ENCODE measurements at regions not wholly inside any gene's neighbourhood (a gene's known extent, or its start where the extent isn't known, plus 50 kb on each side); places are given as distances from the start of the nearest gene placed in this dataset.

DNA sequence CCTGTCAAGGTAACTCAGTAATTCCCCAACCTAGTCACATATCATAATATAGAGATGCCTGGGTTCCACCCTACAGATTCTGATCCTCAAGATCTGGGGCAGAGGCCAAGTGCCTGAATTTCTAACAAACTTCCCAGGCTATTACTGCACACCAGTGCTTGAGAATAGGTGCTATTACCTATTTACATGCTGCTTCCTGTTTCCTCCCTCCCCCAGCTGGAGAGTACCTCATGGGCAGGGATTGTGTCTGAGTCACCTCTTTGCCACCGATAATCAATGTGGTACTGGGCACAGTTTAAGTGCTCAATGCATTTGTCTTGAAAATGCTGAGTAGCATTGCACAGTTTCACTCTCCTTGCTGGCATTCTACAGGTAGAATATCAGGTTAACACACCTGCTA, 582.2 kb upstream of the CADM1 start:
- H3K9me3 ChIP-seq, result no peaks in the 10 kb centered on the region
- no peak overlapping the region for H3K9ac ChIP-seq
- H4K20me1 ChIP-seq (ENCODE audit: insufficient read depth), result no peaks in the 10 kb centered on the region
- no peak overlapping the region for H2AFZ ChIP-seq (ENCODE audit: low read depth)
- no peak for DNase-seq
- TF ChIP-seq NFIC (IDR thresholded peaks at IDR 0.05; ENCODE audit: borderline replicate concordance), result no peak
- TF ChIP-seq MEF2A (IDR thresholded peaks at IDR 0.05; ENCODE audit: borderline replicate concordance, low read depth), result no peak
- TF ChIP-seq TCF12 (IDR thresholded peaks at IDR 0.05), result no peak
- TF ChIP-seq FOSL2 (IDR thresholded peaks at IDR 0.05; ENCODE audit: borderline replicate concordance, low read depth), result no peak
- no peak for TF ChIP-seq RFX5 (IDR thresholded peaks at IDR 0.05; ENCODE audit: low read length)
- no peak for TF ChIP-seq RAD21 (IDR thresholded peaks at IDR 0.05; ENCODE audit: low read length)
- TF ChIP-seq, protein P1, sequence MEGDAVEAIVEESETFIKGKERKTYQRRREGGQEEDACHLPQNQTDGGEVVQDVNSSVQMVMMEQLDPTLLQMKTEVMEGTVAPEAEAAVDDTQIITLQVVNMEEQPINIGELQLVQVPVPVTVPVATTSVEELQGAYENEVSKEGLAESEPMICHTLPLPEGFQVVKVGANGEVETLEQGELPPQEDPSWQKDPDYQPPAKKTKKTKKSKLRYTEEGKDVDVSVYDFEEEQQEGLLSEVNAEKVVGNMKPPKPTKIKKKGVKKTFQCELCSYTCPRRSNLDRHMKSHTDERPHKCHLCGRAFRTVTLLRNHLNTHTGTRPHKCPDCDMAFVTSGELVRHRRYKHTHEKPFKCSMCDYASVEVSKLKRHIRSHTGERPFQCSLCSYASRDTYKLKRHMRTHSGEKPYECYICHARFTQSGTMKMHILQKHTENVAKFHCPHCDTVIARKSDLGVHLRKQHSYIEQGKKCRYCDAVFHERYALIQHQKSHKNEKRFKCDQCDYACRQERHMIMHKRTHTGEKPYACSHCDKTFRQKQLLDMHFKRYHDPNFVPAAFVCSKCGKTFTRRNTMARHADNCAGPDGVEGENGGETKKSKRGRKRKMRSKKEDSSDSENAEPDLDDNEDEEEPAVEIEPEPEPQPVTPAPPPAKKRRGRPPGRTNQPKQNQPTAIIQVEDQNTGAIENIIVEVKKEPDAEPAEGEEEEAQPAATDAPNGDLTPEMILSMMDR (IDR thresholded peaks at IDR 0.05), result no peak
- TF ChIP-seq FOXJ3 (CRISPR knock-in tag; IDR thresholded peaks at IDR 0.05), result no peak
- TF ChIP-seq EZH2phosphoT487 (IDR thresholded peaks at IDR 0.05; ENCODE audit: borderline replicate concordance, low read depth), result no peak
- no peak for TF ChIP-seq GATA2 (CRISPR knock-in tag; IDR thresholded peaks at IDR 0.05)
- TF ChIP-seq REST (IDR thresholded peaks at IDR 0.05; ENCODE audit: low read depth, low read length), result no peak
- TF ChIP-seq SMC3 (IDR thresholded peaks at IDR 0.05; ENCODE audit: low read depth, low read length), result no peak
- H3K27ac ChIP-seq (ENCODE audit: low read depth in 2 of 2, low read length in 1 of 2), result no peak overlapping the region
- H3K4me2 ChIP-seq, result no peak overlapping the region
- H3K4me3 ChIP-seq (ENCODE audit: low read depth in 2 of 2, low read length in 1 of 2), result no peak overlapping the region
- H3K9me2 ChIP-seq, result no peaks in the 10 kb centered on the region
- H3K36me3 ChIP-seq (replicated peaks in 1 of 2; ENCODE audit: control insufficient read depth in 1 of 2, insufficient read depth in 2 of 2, low read length in 1 of 2), result no peaks in the 10 kb centered on the region
- CTCF ChIA-PET, result interaction anchor here (2.4 kb wide), 1 partner anchor 8 kb away, joined by 13 read pairs; no protein-coding TSS in a partner anchor
- 22% methylated on average over 1 of the region's 1 CpG for WGBS (ENCODE audit: low lambda C conversion rate)
- no peaks in the 10 kb centered on the region for H3K27me3 ChIP-seq (ENCODE audit: insufficient read depth)
- no peaks in the 10 kb centered on the region for H3F3A ChIP-seq (replicated peaks; ENCODE audit: insufficient read depth)
- H3K79me2 ChIP-seq (ENCODE audit: insufficient read depth), result no peaks in the 10 kb centered on the region
- H3K4me1 ChIP-seq (ENCODE audit: control insufficient read depth in 1 of 2, insufficient read depth in 2 of 2, low read depth in 1 of 2, low read length in 1 of 2), result no peaks in the 10 kb centered on the region; a peak in 1 of 4 replicates
- POLR2A ChIA-PET, result no interaction called here

Data from SK-N-SH (cell line).